ENCODE measurements at regions not wholly inside any gene's neighbourhood (a gene's known extent, or its start where the extent isn't known, plus 50 kb on each side); places are given as distances from the start of the nearest gene placed in this dataset.
"Not testable (repeated sequence)": the region's sequence is repeated elsewhere in the genome, so short reads cannot be mapped to it uniquely, and the experiment has no call there.

DNA sequence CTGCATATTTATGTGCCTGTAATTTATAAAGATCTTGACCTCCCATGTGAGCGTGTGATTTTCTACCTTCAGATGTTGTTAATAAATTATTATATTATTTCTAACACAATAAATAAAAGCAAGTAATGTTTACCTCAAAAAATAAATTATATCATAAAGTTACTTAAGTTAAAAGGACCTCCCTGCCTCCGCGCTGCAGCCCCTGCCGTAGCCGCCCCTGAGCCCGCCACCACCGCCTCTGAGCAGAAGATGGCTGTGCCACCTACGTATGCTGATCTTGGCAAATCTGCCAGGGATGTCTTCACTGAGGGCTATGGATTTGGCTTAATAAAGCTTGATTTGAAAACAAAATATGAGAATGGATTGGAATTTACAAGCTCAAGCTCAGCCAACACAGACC, 119.6 kb upstream of the BRWD3 start:
- Histone ChIP-seq H3K27me3 (no peaks in the 10 kb centered on the region), H3K4me3 (no peak overlapping the region), H3K27ac (no peak overlapping the region), H3K9me3 (no peaks in the 10 kb centered on the region), H3K36me3 (no peaks in the 10 kb centered on the region), H3K4me1 (no peaks in the 10 kb centered on the region)
- 88% methylated on average over 8 of the region's 8 CpGs; no CpG with 5 or more reads in 1 of the 2 donors for WGBS, 2 donors (ENCODE audit: low coverage in 1 of 2)
- intact Hi-C loops (cut with DNase I; ENCODE audit: low total_unique reads) (no loop called here), in situ Hi-C loops (cut with MboI; ENCODE audit: low pct_ligation_motif_present in 1 of 4, low pct_unique_long_range_greater_than_20kb in 1 of 4, low sequenced_read_pairs in 3 of 4) (no loop called here)
- TF ChIP-seq POLR2A (IDR thresholded peaks at IDR 0.05), result no peak
- DNase-seq, result no peak

DNA sequence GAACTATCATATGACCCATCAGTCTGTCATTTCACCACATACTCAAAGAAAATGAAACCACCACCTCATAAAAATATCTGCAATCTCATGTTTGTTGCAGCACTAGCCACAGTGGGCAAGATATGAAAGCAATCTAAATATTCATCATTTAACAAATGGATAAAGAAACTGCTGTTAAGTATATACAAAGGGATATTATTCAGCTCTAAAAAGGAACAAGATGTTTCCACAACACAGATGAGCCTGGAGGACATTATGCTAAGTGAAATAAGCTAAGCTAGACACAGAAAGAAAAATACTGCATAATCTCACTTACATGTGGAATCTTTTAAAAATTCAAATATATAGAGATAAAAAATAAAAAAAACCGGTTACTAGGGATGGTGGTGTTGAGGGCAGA, 108.2 kb upstream of the BRWD3 start:
- Histone ChIP-seq H3K4me3 (no peak overlapping the region), H3K27ac (no peak overlapping the region), H3K4me1 (no peaks in the 10 kb centered on the region), H3K36me3 (no peaks in the 10 kb centered on the region), H3K9me3 (no peaks in the 10 kb centered on the region), H3K27me3 (no peaks in the 10 kb centered on the region)
- TF ChIP-seq POLR2A (IDR thresholded peaks at IDR 0.05), result no peak
- in situ Hi-C loops (cut with MboI; ENCODE audit: low pct_ligation_motif_present in 1 of 4, low pct_unique_long_range_greater_than_20kb in 1 of 4, low sequenced_read_pairs in 3 of 4) (no loop called here), intact Hi-C loops (cut with DNase I; ENCODE audit: low total_unique reads) (no loop called here)
- 42% methylated on average over 1 of the region's 1 CpG; no CpG with 5 or more reads in 1 of the 2 donors for WGBS, 2 donors (ENCODE audit: low coverage in 1 of 2)
- DNase-seq, result no peak

DNA sequence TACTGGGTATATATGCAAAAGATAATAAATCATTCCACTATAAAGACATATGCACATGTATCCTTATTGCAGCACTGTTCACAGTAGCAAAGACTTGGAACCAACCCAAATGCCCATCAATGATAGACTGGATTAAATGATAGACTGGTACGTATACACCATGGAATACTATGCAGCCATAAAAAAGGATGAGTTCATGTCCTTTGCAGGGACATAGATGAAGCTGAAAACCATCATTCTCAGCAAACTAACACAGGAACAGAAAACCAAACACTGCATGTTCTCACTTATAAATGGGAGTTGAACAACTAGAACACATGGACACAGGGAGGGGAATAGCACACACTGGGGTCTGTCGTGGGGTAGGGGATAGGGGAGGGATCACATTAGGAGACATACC, 102.7 kb upstream of the BRWD3 start:
- 80 to 94% methylated on average over 1 to 2 of the region's 2 CpGs for WGBS, 2 donors (ENCODE audit: low coverage in 1 of 2)
- H3K27me3 ChIP-seq; H3K27ac ChIP-seq; in situ Hi-C loops (cut with MboI; ENCODE audit: low pct_ligation_motif_present in 1 of 4, low pct_unique_long_range_greater_than_20kb in 1 of 4, low sequenced_read_pairs in 3 of 4); DNase-seq; H3K4me1 ChIP-seq; H3K36me3 ChIP-seq; H3K9me3 ChIP-seq; intact Hi-C loops (cut with DNase I; ENCODE audit: low total_unique reads); H3K4me3 ChIP-seq: not testable (repeated sequence)

DNA sequence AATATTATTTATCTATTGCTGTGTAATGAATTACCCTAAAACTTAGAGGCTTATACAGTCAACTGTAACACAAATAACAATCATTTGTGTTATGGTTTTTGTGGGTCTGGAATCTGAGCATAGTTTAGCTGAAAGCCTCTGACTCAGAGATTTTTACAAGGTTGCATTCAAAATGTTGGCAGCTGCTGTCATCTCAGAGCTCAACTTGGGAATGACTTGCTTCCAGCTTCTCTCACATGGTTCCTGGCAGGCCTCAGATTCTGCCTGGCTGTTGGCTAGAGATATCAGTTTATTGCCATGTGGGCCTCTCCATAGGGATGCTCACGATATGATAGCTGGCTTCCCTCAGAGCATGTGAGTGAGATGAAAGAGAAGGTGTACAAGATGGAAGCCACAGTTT, 70.2 kb upstream of the BRWD3 start:
- TF ChIP-seq EP300 (IDR thresholded peaks at IDR 0.05; ENCODE audit: low read depth), result no peak
- TF ChIP-seq, protein P1, sequence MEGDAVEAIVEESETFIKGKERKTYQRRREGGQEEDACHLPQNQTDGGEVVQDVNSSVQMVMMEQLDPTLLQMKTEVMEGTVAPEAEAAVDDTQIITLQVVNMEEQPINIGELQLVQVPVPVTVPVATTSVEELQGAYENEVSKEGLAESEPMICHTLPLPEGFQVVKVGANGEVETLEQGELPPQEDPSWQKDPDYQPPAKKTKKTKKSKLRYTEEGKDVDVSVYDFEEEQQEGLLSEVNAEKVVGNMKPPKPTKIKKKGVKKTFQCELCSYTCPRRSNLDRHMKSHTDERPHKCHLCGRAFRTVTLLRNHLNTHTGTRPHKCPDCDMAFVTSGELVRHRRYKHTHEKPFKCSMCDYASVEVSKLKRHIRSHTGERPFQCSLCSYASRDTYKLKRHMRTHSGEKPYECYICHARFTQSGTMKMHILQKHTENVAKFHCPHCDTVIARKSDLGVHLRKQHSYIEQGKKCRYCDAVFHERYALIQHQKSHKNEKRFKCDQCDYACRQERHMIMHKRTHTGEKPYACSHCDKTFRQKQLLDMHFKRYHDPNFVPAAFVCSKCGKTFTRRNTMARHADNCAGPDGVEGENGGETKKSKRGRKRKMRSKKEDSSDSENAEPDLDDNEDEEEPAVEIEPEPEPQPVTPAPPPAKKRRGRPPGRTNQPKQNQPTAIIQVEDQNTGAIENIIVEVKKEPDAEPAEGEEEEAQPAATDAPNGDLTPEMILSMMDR (IDR thresholded peaks at IDR 0.05), result no peak
- no peak for TF ChIP-seq POLR2A (IDR thresholded peaks at IDR 0.05)
- TF ChIP-seq POLR2AphosphoS5 (IDR thresholded peaks at IDR 0.05), result no peak
- Histone ChIP-seq H3K27me3 (no peaks in the 10 kb centered on the region), H3K4me1 (no peaks in the 10 kb centered on the region), H3K9me3 (no peaks in the 10 kb centered on the region), H3K36me3 (no peaks in the 10 kb centered on the region), H3K27ac (no peak overlapping the region), H3K4me3 (no peak overlapping the region)
- intact Hi-C loops (cut with DNase I; ENCODE audit: low total_unique reads), result no loop called here
- in situ Hi-C loops (cut with MboI; ENCODE audit: low pct_ligation_motif_present in 1 of 4, low pct_unique_long_range_greater_than_20kb in 1 of 4, low sequenced_read_pairs in 3 of 4), result no loop called here
- whole genome bisulfite sequencing, 2 donors (ENCODE audit: low coverage in 1 of 2), result 8% methylated on average over 1 of the region's 1 CpG; no CpG with 5 or more reads in 1 of the 2 donors
- no peak for DNase-seq

DNA sequence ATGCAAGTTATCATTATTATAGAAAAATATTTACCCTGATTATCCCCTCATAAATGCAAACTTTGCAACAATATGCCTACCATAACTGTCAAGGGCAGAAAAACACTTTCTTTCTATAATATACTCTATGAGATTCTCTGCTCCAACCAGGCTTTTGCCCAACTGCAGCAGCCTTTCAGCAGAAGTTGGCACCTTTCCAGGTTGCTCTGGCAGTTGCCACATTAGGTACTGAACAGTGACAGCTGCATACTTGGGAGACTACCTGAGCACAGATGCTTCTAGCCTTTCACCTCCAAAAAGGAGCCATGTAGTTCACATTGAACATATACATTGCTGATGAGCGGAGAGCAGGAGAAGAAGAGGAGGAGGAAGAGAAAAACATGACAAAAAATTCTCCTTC, 69.5 kb upstream of the BRWD3 start:
- Histone ChIP-seq H3K27me3 (no peaks in the 10 kb centered on the region), H3K4me3 (no peak overlapping the region), H3K27ac (no peak overlapping the region), H3K36me3 (no peaks in the 10 kb centered on the region), H3K4me1 (no peaks in the 10 kb centered on the region), H3K9me3 (no peaks in the 10 kb centered on the region)
- in situ Hi-C loops (cut with MboI; ENCODE audit: low pct_ligation_motif_present in 1 of 4, low pct_unique_long_range_greater_than_20kb in 1 of 4, low sequenced_read_pairs in 3 of 4) (no loop called here), intact Hi-C loops (cut with DNase I; ENCODE audit: low total_unique reads) (no loop called here)
- WGBS, 2 donors (ENCODE audit: low coverage in 1 of 2), result 60 to 95% methylated on average over 1 of the region's 1 CpG
- TF ChIP-seq EP300 (IDR thresholded peaks at IDR 0.05; ENCODE audit: low read depth), result no peak
- no peak for TF ChIP-seq POLR2A (IDR thresholded peaks at IDR 0.05)
- TF ChIP-seq, protein P1 (IDR thresholded peaks at IDR 0.05), result no peak
- TF ChIP-seq POLR2AphosphoS5 (IDR thresholded peaks at IDR 0.05), result no peak
- no peak for DNase-seq

DNA sequence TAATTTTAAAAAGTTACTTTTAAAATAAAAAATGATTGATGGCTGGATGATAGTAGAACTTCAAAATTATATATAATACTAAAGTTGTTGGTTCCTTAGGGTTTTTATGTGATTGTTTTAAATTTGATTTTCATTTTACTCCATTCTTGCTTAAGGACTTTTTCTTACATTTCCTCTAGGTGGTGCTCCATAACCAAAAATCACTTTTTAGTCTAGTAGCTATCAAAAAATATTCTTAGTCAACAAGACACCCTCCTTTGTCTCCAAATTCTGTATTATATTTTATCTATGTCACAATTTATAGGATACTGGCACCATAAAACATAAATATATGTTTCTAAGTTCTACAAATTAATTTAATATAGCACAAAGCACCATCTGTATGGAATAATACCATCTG, 67.2 kb upstream of the BRWD3 start:
- H3K4me3 ChIP-seq, result no peak overlapping the region
- no peaks in the 10 kb centered on the region for H3K36me3 ChIP-seq
- in situ Hi-C loops (cut with MboI; ENCODE audit: low pct_ligation_motif_present in 1 of 4, low pct_unique_long_range_greater_than_20kb in 1 of 4, low sequenced_read_pairs in 3 of 4) (no loop called here), intact Hi-C loops (cut with DNase I; ENCODE audit: low total_unique reads) (no loop called here)
- no peaks in the 10 kb centered on the region for H3K4me1 ChIP-seq
- TF ChIP-seq, protein P1 (IDR thresholded peaks at IDR 0.05), result peak in 3 of 5 experiments; percentile 27 to 36 (median 34)
- TF ChIP-seq POLR2A (IDR thresholded peaks at IDR 0.05) (no peak), EP300 (IDR thresholded peaks at IDR 0.05; ENCODE audit: low read depth) (no peak), POLR2AphosphoS5 (IDR thresholded peaks at IDR 0.05) (no peak)
- H3K27me3 ChIP-seq, result no peaks in the 10 kb centered on the region
- DNase-seq, result no peak
- H3K27ac ChIP-seq, result no peak overlapping the region
- no peaks in the 10 kb centered on the region for H3K9me3 ChIP-seq
